ENCODE measurements at regions not wholly inside any gene's neighbourhood (a gene's known extent, or its start where the extent isn't known, plus 50 kb on each side); places are given as distances from the start of the nearest gene placed in this dataset.

- no peak for TF ChIP-seq CTCF (IDR thresholded peaks at IDR 0.05; ENCODE audit: borderline replicate concordance, extremely low read depth, low read length, poor library complexity, severe bottlenecking)
- no peak for TF ChIP-seq EZH2 (IDR thresholded peaks at IDR 0.05; ENCODE audit: borderline replicate concordance, low read depth, low read length, severe bottlenecking)
These were observed 55.2 kb upstream of the COG2 start for GRCh38 chr1:230587061-230587460.
